ENCODE measurements at regions not wholly inside any gene's neighbourhood (a gene's known extent, or its start where the extent isn't known, plus 50 kb on each side); places are given as distances from the start of the nearest gene placed in this dataset.

DNA sequence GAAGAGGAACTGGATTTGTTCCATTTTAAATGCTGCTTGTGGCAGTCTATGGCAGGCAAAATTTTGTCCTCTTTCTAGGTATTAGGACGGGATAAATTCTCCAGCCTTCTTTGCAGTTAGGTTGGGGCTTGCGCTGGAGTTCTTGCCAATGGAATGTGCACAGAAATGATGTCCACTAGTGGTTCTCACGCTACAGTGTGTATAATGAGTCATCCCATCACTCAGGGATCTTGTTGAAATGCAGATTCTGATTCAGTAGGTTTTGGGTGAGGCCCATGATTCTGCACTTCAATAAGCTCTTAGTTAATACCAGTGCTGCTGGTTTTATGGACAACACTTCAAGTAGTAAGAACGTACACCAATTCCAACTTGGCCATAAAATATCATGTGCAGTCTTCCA lies 317.6 kb upstream of the KLF4 start:
- TF ChIP-seq, protein P1, sequence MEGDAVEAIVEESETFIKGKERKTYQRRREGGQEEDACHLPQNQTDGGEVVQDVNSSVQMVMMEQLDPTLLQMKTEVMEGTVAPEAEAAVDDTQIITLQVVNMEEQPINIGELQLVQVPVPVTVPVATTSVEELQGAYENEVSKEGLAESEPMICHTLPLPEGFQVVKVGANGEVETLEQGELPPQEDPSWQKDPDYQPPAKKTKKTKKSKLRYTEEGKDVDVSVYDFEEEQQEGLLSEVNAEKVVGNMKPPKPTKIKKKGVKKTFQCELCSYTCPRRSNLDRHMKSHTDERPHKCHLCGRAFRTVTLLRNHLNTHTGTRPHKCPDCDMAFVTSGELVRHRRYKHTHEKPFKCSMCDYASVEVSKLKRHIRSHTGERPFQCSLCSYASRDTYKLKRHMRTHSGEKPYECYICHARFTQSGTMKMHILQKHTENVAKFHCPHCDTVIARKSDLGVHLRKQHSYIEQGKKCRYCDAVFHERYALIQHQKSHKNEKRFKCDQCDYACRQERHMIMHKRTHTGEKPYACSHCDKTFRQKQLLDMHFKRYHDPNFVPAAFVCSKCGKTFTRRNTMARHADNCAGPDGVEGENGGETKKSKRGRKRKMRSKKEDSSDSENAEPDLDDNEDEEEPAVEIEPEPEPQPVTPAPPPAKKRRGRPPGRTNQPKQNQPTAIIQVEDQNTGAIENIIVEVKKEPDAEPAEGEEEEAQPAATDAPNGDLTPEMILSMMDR (IDR thresholded peaks at IDR 0.05; ENCODE audit: unreplicated experiment): no peak
- Mint-ChIP-seq H3K4me3 (ENCODE audit: low read depth) (no peak overlapping the region), H3K4me1 (ENCODE audit: low read depth) (no peaks in the 10 kb centered on the region), H3K9me3 (ENCODE audit: low read depth) (no peaks in the 10 kb centered on the region), H3K27me3 (peaks cover 98% of the 10 kb centered on the region), H3K27ac (no peak overlapping the region), H3K36me3 (ENCODE audit: insufficient read depth) (no peaks in the 10 kb centered on the region)
- DNase-seq (ENCODE audit: low spot score, unreplicated experiment): no peak

DNA sequence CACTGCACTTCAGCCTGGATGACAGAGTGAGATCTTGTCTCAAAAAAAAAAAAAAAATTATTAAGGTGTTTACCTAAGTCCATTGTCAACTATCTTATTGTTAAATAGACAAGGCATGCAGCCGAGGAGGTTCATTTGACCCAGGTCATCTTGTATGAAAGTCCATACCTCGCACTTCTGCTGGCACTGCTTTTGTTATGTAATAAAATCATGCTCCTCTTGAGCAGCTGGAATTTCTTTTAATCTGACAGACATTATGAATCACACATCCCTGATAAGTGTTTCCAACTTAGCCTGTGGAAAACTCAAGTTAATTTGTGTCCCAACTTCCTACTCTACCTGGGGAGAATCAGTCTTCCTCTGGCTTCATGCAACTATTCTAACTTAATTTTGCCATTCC lies 315.6 kb upstream of the KLF4 start:
- Mint-ChIP-seq H3K4me1 (ENCODE audit: low read depth) (no peaks in the 10 kb centered on the region), H3K27ac (no peak overlapping the region), H3K27me3 (peaks cover 94% of the 10 kb centered on the region), H3K9me3 (ENCODE audit: low read depth) (no peaks in the 10 kb centered on the region), H3K4me3 (ENCODE audit: low read depth) (no peak overlapping the region), H3K36me3 (ENCODE audit: insufficient read depth) (no peaks in the 10 kb centered on the region)
- DNase-seq (ENCODE audit: low spot score, unreplicated experiment): no peak
- TF ChIP-seq, protein P1 (IDR thresholded peaks at IDR 0.05; ENCODE audit: unreplicated experiment): no peak

DNA sequence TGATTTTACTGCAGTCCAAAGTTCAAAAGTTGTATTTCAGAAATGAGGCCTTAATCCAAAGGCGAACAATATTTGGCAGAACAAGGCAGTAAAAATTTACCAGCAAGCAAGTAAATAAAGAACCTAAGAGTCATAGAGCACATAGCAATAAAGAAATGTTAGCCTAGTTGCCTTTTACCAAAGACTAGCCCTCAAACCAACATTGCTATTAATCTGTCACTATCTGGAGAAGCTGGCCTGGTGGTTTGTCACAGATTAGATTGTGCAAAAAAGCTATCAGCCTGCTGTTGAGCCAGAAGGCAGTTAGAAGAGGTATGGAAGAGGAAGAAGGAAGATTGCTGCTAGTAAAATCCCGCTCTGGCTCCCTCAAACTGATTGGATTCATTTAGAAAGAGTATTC lies 304.7 kb upstream of the KLF4 start:
- Mint-ChIP-seq H3K4me1 (ENCODE audit: low read depth) (no peaks in the 10 kb centered on the region), H3K36me3 (ENCODE audit: insufficient read depth) (no peaks in the 10 kb centered on the region), H3K4me3 (ENCODE audit: low read depth) (no peak overlapping the region), H3K27ac (no peak overlapping the region), H3K9me3 (ENCODE audit: low read depth) (no peaks in the 10 kb centered on the region), H3K27me3 (peaks cover 92% of the 10 kb centered on the region)
- TF ChIP-seq, protein P1 (IDR thresholded peaks at IDR 0.05; ENCODE audit: unreplicated experiment): no peak
- no peak for DNase-seq (ENCODE audit: low spot score, unreplicated experiment)

DNA sequence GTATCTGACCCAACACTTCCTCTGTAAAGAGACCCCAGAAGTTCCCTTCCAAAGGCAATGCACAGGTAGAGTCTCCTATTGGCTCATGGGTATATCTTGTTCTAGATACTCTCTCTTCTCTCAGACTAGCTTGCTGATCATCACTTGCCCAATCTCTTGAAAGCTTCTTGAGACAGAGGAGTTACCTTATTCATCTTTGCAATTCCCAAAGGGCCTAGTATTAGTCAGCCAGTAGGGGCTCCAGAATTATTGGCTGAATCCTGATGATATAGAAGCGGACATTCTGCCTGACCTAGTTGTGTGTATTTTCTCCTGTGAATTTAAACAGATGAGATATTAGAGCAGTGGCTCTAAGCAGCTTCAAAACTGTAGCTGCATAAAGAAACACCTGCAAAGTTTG lies 304.0 kb upstream of the KLF4 start:
- Mint-ChIP-seq H3K27me3 (peaks cover 94% of the 10 kb centered on the region), H3K9me3 (ENCODE audit: low read depth) (no peaks in the 10 kb centered on the region), H3K4me1 (ENCODE audit: low read depth) (no peaks in the 10 kb centered on the region), H3K36me3 (ENCODE audit: insufficient read depth) (no peaks in the 10 kb centered on the region), H3K4me3 (ENCODE audit: low read depth) (no peak overlapping the region), H3K27ac (no peak overlapping the region)
- TF ChIP-seq, protein P1 (IDR thresholded peaks at IDR 0.05; ENCODE audit: unreplicated experiment): no peak
- DNase-seq (ENCODE audit: low spot score, unreplicated experiment): no peak

DNA sequence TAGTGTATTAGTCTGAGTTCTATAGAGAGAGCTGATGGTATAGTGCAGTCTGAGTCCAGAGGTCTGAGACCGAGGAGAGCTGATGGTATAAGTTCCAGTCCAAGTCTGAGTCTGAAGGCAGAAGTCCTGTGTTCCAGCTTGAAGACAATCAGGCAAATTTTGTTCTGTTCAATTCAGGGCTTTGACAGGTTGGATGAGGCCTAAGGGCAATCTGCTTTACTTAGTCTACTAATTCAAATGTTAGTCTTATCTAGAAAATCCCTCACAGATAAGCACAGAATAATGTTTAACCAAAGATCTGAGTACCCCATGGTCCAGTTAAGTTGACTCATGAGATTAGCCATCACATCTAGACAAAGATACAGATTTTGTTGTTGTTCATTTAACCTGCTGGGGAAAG lies 303.0 kb upstream of the KLF4 start:
- H3K27me3 Mint-ChIP-seq: peaks cover 94% of the 10 kb centered on the region

More for the DNA sequence above, 303.0 kb upstream of the KLF4 start:
- Mint-ChIP-seq H3K4me1 (ENCODE audit: low read depth) (no peaks in the 10 kb centered on the region), H3K36me3 (ENCODE audit: insufficient read depth) (no peaks in the 10 kb centered on the region), H3K4me3 (ENCODE audit: low read depth) (no peak overlapping the region), H3K27ac (no peak overlapping the region), H3K9me3 (ENCODE audit: low read depth) (no peaks in the 10 kb centered on the region)
- TF ChIP-seq, protein P1 (IDR thresholded peaks at IDR 0.05; ENCODE audit: unreplicated experiment): no peak
- DNase-seq (ENCODE audit: low spot score, unreplicated experiment): no peak
